CMK (cell line): ENCODE measurements at regions not wholly inside any gene's neighbourhood (a gene's known extent, or its start where the extent isn't known, plus 50 kb on each side); places are given as distances from the start of the nearest gene placed in this dataset.

Experiments used
- DNase-seq: peaks from one replicate; pipeline ENCODE4 v3.0.0-alpha.2; 2010; ENCODE audit warnings: low read depth

DNA sequence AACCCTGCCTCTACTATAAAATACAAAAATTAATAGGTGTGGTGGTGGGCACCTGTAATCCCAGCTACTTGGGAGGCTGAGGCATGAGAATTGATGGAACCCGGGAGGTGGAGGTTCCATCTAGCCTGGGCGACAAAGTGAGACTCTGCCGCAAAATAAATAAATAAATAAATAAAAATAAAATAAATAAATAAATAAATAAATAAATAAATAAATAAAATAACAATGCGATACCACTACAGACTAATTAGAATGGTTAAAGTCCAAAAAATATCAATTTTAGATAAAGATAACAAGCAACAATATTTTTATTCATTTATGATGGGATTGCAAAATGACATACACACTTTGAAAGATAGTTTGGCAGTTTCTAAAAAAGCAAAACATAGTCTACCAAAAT is 1131.5 kb downstream of the SI start:
- no peak for DNase-seq

DNA sequence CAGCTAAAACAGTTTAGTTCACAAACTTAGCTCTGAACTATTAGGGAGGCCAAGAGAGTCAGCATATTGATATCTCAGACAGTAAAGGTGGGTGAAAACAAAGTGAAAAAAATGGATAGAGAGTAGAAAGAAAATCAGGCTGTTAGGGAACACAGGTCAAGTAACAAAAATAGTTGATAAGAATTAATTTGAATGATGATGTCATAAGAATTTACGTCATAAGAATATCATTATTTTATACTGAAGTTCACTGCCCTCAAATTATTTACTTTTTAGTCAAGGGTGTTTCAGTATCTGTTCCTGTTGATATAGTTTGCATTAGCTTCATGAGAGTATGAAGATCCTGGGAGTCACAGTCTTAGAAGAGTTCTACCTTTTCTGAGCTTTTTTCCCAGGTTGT is 1134.6 kb downstream of the SI start:
- DNase-seq, result no peak

DNA sequence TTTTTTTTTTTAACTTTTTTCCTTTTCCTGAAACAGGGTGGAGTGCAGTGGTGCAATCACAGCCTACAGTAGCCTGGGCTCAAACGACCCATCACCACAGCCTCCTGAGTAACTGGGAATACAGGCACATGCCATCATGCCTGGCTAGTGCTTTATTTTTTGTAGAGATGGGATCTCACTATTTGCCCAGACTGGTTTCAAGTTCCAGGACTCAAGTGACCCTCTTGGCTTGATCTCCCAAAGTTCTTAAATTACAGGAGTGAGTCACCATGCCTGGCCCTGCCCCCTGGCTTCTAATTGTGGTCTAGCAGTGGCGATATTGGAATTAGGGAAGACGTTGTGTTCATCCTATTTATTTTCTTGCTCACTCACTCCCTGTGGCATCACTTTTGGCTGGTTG is 1138.4 kb downstream of the SI start:
- DNase-seq, result no peak

DNA sequence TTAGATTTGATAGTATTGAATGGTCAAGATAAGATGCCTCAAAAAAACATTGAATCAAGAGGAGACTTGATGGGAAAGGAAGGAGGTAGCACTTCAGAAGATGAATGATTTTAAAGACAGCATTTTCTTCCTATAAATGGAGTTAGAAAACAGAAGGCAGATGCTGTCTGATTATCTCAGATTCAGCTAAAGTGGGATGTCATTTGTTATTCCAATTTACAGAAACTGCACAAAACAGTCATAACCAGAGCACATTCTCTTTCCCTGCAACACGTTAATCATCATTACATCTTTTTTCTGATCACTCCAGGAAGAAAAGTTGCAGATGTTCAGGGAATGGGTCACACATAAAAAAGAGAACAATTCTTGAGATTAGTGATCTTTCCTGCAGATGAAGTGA is 1141.8 kb downstream of the SI start:
- no peak for DNase-seq

DNA sequence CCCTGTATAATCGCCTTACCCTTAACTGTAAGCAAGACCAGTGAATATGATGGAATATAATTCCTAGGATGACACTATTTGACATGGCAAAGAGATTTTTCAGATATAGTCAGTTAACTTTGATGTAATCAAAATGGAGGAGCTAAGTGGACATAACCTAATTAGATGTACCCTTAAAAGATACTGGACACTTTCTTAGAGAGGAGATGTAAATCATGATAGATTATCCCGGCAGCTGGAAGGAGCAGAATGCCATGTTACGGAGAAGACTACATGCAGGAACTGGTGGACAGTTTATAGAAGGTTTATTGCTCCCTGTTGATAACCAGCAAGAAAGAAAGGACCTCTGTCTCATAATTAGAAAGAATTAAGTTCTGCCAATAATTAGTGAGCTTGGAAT is 1142.9 kb downstream of the SI start:
- no peak for DNase-seq

DNA sequence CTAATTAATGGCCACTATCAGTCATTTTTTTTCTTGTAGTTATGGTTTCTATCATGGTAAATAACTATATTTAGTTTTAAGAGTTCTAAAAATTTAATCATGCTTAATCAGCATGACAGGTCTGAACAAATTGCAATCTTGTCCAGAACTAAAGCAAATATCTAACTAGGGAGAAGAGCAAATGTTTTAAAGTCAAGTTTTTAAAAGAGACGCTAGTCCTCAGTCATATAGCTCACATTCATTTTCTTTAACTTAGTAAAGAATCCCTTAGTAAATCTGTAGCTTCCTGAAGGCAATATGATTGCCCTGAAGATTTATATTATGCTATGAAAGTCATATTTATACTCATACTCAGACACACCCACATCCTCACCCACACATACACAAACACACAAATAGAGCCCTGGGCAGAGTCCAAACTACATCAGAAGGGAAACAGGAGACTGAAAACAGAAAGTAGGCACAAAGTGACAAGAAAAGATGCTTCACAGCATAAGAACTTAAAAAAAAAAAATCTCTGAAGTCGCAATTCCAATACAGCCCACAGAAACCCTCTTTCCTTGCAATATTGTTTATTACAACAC is 1149.1 kb downstream of the SI start:
- no peak for DNase-seq

DNA sequence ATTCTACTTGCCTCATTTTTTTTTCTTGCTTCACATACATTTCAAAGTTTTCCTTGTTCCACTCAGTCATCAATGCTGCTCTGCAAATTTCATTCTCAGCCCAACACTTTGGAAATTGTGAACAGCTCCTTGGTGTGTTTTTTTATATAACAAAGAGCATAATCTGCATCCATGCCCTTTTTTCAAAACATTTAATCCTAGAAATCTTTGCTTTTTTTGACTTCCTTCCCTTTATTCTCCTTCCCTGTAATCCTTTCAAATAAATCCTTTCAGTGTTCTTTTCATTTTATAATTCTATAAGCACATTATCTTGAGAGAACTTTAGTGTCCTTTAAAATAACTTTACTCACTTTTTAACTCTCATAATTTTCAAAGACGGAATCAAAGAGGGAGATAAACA is 1150.8 kb downstream of the SI start:
- no peak for DNase-seq

DNA sequence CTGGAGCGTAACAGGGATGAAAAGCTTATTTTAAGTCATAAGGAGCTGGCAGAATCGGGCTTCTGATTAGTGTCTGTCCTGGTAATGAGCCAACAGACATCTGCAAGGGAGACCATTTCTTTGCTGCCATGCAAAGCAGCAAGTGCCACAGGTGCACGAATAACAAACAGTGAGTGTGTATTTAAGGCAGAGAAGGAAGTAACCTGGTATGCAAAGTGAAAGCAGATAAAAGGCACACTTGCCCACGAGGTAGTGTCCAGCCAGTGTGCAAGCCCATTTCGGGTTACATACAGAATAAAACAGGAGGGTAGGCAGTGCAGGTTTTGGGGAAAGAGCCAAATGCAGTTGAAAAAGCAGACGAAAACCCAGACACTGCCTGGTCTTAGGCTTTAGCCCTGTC is 1153.7 kb downstream of the SI start:
- DNase-seq, result no peak

DNA sequence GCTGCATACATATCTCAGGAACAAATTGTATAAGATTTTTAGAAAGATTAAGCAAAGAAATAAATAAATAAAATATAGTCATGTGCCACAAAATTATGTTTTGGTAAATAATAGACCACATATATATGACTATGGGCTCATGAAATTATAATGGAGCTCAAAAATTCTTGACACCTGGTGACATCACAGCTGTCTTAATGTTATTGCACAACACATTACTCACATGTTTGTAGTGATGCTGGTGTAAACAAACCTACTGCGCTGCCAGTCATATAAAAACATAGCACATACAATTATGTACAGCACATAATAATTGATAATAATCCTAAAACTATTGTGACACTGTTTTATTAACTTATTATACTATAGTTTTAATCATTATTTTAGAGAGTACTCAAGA is 1159.1 kb downstream of the SI start:
- no peak for DNase-seq

DNA sequence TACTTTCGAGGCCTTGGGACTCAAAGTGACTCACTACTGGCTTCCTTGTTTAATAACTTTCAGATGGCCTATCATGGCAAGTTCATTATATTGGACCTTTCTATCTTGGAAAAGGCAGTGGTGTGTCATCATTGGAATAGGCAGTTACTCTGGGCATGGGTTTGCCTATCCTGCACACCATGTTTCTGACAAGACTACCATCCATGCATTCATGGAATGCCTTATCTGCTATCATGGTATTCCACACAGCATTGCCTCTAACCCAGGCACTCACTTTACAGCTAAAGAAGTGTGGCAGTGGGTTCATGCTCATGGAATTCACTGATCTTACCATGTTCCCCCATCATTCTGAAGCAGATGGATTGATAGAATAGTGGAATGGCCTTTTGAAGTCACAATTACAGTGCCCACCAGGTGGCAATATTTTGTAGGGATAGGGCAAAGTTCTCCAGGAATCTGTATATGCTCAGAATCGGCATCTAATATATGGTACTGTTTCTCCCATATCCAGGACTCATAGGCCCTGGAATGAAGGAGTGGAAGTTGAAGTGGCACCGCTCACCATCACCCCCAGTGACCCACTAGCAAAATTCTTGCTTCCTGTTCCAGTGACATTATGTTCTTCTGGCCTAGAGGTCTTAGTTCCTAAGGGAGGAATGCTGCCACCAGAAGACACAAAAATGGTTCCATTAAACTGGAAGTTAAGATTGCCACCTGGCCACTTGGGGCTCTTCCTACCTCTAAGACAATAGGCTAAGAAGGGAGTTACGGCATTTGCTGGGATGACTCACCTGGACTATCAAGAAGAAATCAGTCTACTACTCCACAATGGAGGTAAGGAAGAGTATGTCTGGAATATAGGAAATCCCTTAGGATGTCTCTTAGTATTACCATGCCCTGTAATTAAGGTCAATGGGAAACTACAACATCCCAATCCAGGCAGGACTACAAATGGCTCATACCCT is 1161.4 kb downstream of the SI start:
- DNase-seq, result no peak

DNA sequence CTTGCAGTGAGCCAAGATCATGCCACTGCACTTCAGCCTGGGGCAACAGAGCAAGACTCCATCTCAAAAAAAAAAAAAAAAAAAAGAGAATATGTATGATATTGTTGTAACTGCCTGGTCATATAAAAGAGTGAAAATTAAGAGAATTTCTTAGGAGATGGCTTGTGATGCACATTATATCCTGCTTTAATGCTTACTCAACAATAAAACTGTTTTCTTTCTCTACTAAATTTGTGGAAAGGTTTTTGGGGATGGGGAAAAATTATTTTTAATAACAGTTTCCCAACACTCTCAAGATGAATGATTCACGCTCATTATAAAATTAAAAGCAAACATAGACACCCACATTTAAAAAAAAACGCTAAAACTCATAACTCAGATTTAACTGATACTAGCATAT is 1163.0 kb downstream of the SI start:
- DNase-seq, result no peak

DNA sequence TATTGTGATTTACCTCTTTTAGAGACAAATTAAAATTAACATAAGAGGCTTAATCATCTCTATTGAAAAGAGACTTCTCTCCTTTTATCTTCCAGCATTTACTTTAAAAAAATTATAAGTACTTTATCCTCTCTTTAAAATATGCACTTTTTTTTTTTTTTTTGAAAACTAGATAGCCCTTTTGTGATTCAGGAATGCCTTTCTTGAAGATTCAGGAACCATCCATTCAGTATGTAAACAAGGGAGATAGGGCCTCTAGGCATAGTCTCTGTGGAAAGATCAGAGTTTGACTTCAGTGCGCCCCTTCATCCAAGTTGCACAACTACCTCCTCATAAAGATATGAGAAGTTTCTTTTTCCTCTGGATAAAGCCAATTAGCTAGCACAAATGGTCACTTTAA is 1163.7 kb downstream of the SI start:
- no peak for DNase-seq

DNA sequence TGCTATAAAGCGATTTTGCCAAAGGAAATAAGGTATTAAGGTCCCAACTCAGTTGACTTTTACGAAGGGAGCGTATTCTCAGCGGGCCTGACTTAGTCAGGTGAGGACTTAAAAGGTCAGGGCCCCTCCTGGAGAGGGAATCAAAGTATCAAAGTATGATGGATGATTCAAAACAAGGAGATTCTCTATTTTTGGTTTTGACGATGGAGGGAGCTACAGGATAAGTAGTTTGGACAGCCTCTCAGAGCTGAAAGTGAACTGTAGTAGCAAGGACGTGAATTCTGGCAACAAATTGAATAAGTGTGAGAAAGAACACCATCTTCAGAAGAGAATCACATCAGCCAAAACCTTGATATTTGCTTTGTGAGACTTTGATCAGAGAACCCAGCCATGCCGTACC is 1186.5 kb downstream of the SI start:
- DNase-seq, result no peak

DNA sequence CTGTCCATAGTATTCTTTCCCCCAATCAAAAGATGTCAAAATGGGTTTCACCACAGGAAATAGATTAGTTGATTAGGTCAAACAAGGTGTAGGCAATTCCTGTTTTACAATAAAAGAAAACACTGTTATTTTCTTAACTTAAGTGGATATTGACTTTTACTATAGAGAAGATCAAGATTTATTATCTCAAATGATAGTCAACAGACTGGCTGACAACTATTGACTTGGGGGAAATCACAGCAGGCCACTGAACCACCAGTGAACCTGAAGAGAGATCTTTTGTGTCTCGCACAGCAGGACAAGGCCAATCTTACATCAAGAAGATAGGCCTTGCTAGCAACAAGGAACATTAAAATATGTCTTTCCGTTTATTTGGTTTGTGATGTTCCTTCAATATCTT is 1187.6 kb downstream of the SI start:
- no peak for DNase-seq

DNA sequence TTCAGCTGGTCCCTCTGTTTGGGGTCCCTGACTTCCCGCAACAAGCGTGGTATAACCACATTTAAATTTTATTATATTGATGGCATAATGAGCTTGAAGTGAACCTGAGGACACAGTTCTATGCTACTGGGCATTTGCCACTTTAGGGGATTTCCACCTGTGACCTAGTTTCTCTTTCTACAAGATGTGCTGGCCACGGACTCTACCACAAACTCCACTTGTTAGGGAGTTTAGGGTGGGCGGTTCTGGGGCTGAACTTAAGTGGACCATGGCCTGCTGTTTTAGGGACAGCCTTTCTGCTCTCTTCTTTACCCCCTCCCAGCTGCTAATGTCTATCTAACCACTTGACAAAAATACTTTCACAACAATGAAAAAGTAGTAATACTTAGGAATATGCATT is 1199.1 kb downstream of the SI start:
- DNase-seq, result no peak

DNA sequence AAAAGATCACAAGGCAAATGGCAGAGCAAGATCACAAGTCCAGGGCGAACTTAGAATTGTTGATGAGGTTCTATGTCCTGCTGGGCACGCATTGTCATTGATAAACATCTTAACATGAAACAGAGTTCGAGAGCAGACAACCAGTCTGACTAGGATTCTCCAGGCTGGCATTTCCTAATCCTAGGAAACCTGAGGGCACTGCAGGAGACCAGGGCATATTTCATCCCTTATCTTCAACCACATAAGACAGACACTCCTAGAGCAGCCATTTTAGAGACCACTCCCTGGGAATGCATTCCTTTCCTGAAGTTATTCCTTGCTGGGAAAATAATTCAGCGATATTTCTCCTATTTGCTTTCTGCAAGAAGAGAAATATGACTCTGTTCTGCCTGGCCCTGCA is 1199.9 kb downstream of the SI start:
- DNase-seq, result no peak

DNA sequence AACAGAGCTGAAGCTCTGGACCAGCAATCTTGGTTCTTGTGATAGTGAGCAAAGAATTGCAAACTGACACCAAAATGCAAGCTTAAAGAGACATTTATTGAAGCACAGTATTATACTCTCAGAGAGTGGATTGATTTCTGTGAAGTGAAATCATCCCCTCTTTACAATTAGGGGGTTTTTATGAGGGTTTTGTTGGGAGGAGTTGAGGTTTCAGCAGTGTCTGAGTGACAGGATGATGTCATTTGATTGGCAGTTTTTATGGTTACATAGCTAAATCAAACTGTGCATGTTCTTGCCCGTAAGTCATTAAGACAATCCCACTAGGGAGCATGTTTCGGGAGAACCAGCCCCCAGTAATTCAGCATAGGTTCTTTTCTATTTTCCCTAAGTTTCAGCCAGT is 1200.5 kb downstream of the SI start:
- no peak for DNase-seq

DNA sequence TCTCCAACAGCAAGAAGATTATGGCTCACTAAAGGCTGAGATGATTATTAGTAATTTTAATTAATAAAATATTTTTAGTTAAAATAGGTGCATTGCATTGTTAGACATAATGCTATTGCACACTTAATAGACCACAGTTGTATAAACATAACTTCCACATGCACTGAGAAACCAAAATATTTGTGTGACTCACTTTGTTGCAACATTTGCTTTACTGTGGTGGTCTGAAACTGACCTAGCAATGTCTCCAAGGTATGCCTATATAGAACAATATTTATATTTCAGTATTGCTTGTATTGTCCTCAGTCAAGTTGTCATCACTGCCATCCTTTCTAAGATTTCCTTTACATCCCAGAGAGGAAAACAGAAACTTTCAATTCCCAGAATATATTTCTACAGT is 1215.2 kb downstream of the SI start:
- no peak for DNase-seq

DNA sequence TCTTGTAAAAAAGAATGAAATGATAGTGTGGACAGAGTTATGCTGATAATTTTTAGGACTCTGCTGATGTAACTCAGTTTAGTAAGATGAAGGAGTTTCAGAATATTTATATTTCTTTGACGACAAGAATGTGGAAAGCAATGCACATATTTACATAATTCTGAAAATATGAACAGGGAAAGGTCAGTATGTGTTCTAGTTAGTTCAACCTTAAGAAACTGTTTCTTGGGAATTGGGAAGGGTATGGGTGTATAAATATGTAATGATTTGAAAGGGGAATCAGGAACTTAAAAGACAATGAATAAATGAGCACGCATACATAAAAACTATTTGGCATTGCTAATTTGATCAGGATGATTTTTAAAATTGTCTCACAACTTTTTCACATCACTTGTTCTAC is 1226.1 kb downstream of the SI start:
- no peak for DNase-seq

DNA sequence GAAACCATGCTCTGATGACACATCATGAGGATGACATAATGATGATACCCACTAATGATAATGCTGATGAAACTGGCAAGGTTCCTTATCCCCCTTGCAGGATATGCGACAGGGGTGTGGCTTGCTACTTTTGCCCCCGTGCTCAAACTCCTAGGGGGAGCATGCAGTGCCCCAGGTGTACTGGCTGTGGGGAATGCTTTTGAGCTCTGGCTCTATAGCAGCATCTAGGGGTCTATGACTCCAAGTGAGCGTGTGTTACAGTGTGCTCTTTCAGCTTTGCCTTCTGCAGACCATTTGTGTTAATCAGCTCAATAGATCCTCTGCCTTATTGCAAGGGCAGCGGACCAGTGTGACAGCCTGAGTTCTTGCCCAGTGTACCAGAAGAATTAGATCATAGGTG is 1239.5 kb downstream of the SI start:
- no peak for DNase-seq

DNA sequence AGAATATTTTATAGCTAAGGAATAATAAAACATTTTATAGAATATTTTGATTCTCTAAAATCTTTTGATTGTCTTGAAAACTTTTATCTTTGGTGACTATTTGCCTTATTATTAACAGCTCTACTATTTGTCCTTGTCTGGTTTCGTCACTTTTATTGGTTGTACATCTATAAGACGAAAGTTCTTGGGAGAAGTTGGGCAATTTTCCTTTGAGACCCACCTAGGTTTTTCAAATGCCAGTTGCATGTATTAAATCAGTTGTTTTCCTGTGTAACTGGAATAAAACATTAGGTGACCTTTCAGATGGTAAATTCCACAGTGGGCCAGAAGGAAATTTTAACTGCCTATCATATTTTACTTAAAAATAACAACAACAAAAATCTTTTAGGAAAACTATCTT is 1245.7 kb downstream of the SI start:
- no peak for DNase-seq

DNA sequence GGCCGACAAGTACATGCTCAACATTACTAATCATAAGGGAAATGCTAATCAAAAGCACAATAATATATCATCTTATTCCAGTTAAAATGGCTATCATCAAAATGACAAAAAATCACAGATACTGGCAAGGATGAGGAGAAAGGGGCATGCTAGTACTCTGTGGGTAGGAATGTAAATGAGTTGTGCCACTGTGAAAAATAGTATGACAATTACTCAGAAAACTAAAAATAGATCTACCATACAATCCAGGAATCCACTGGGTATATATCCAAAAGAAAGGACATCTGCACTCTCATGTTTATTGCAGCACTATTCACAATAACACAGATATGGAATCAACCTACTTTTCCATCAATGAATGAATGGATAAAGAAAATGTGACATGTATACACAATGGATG is 1256.5 kb downstream of the SI start:
- DNase-seq, result no peak

DNA sequence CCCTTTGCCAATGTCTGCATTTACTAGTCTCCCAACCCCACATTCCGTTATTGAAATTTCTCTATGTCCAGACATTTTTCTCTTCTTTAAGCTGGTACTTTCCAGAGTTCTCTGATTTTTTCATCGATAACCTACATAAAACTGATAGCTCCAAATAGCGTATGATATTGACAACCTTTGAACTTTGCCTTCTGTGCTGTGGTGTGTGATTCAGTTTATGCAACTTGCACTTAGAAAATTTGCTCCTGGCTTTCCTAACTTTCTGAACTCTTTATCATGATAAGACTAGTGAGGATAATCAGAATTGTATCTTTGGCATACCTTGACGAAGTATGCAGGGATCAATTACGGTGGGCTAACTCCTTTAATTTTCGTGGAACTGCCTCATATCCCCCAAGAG is 1261.3 kb downstream of the SI start:
- DNase-seq, result no peak

DNA sequence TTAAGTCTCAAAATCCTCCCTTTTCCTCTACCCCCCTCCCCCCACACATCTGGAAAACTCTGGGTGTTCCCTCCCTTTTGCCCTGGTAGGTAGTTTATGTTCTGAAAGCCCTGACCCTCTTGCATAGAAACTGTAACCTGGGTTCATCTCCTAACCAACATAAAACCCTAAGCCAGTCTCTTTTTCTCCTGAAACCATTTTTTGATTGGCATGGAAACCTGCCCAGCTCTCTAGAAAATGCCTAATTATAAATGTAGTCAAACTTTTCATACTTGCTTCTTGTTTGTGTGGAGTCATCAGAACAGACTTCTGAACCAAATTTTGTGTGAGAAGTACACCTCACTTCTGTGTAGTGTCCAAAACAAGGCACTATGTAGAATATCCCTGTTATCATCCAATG is 1264.4 kb downstream of the SI start:
- DNase-seq, result no peak
